HEK293 (cell line): ENCODE measurements at regions not wholly inside any gene's neighbourhood (a gene's known extent, or its start where the extent isn't known, plus 50 kb on each side); places are given as distances from the start of the nearest gene placed in this dataset.

Source experiments
- CTCF ChIA-PET: fragments of 350-600 bp; formaldehyde crosslinking; extraction: SDS; loops from one replicate; lab custom pipeline; 2021; ENCODE audit warnings: antibody characterized with exemption; lab: Yijun Ruan, JAX
- POLR2A ChIA-PET: fragments of 300-600 bp; formaldehyde crosslinking; extraction: SDS; loops from one replicate; lab custom pipeline; 2020; ENCODE audit warnings: antibody characterized with exemption, inconsistent platforms; lab: Yijun Ruan, JAX
- H3K27ac ChIP-seq: fragments of 200-500 bp; sonication (Bioruptor generic); 2 replicates; pipeline ENCODE4 v1.5.1; 2014; ENCODE audit warnings: low read depth, low read length, control low read depth, inconsistent platforms; ENCODE audit errors: extremely low read depth
- H3K36me3 ChIP-seq, 2 experiments: fragments of 200-500 bp in 1 of 2; sonication (Bioruptor generic) in 1 of 2; 1 replicate in 1 of 2; 2 replicates in 1 of 2; pipeline ENCODE4 v1.5.1; 2014 to 2017; ENCODE audit warnings: inconsistent platforms in 2 of 2, low read length in 2 of 2; ENCODE audit not compliant: control insufficient read depth in 2 of 2, insufficient read depth in 1 of 2
- H3K4me1 ChIP-seq: fragments of 200-500 bp; sonication (Bioruptor generic); 2 replicates; pipeline ENCODE4 v1.5.1; 2014; ENCODE audit warnings: mild to moderate bottlenecking, low read length, inconsistent platforms; ENCODE audit not compliant: control insufficient read depth, insufficient read depth
- H3K4me3 ChIP-seq: 2 replicates; pipeline ENCODE4 v1.5.1; 2011; ENCODE audit warnings: low read depth, mild to moderate bottlenecking, control low read depth, low read length, moderate library complexity
- H3K9me3 ChIP-seq: fragments of 200-500 bp; sonication (Bioruptor generic); 2 replicates; pipeline ENCODE4 v1.5.1; 2014; ENCODE audit warnings: low read depth, low read length, inconsistent platforms; ENCODE audit not compliant: control insufficient read depth, insufficient read depth
- KLF10 ChIP-seq: fragments of 450-650 bp; IDR thresholded peaks from 2 replicates; pipeline ENCODE4 v1.5.1; 2018; ENCODE audit warnings: missing biosample characterization, mild to moderate bottlenecking, missing genetic modification characterization
- YY1 ChIP-seq: fragments of 450-650 bp; formaldehyde crosslinking; IDR thresholded peaks from 2 replicates; pipeline ENCODE4 v1.5.1; 2018; ENCODE audit warnings: missing biosample characterization, missing genetic modification characterization
- ZBTB7A ChIP-seq: fragments of 450-650 bp; formaldehyde crosslinking; IDR thresholded peaks from 2 replicates; pipeline ENCODE4 v1.5.1; 2016; ENCODE audit warnings: low read depth, missing biosample characterization, missing genetic modification characterization
- ZBTB8A ChIP-seq: fragments of 450-650 bp; formaldehyde crosslinking; IDR thresholded peaks from 2 replicates; pipeline ENCODE4 v1.5.1; 2016; ENCODE audit warnings: missing biosample characterization, missing genetic modification characterization
- ZFP69B ChIP-seq: fragments of 450-650 bp; formaldehyde crosslinking; IDR thresholded peaks from 2 replicates; pipeline ENCODE4 v1.5.1; 2016; ENCODE audit warnings: missing biosample characterization, missing genetic modification characterization
- ZNF140 ChIP-seq: fragments of 450-650 bp; formaldehyde crosslinking; IDR thresholded peaks from 2 replicates; pipeline ENCODE4 v1.5.1; 2016; ENCODE audit warnings: missing biosample characterization, missing genetic modification characterization
- ZNF146 ChIP-seq: fragments of 450-650 bp; formaldehyde crosslinking; IDR thresholded peaks from 2 replicates; pipeline ENCODE4 v1.5.1; 2016; ENCODE audit warnings: missing biosample characterization, missing genetic modification characterization
- ZNF155 ChIP-seq: fragments of 450-650 bp; formaldehyde crosslinking; IDR thresholded peaks from 2 replicates; pipeline ENCODE4 v1.5.1; 2016; ENCODE audit warnings: missing biosample characterization, missing genetic modification characterization
- ZNF19 ChIP-seq: fragments of 450-650 bp; formaldehyde crosslinking; IDR thresholded peaks from 2 replicates; pipeline ENCODE4; 2016; ENCODE audit warnings: missing biosample characterization, missing genetic modification characterization, low read depth
- ZNF211 ChIP-seq: fragments of 450-650 bp; formaldehyde crosslinking; IDR thresholded peaks from 2 replicates; pipeline ENCODE4 v1.5.1; 2016; ENCODE audit warnings: low read depth, missing biosample characterization, missing genetic modification characterization
- ZNF223 ChIP-seq: fragments of 450-650 bp; formaldehyde crosslinking; IDR thresholded peaks from 2 replicates; pipeline ENCODE4 v1.5.1; 2016; ENCODE audit warnings: missing biosample characterization, missing genetic modification characterization
- ZNF335 ChIP-seq: fragments of 450-650 bp; formaldehyde crosslinking; conservative IDR thresholded peaks from 2 replicates; pipeline ENCODE4 v1.5.1; 2016; ENCODE audit warnings: missing biosample characterization, missing genetic modification characterization
- ZNF341 ChIP-seq: fragments of 450-650 bp; formaldehyde crosslinking; IDR thresholded peaks from 2 replicates; pipeline ENCODE4; 2016; ENCODE audit warnings: low read depth, missing biosample characterization, missing genetic modification characterization
- ZNF37A ChIP-seq: fragments of 450-650 bp; IDR thresholded peaks from 2 replicates; pipeline ENCODE4 v1.5.1; 2018; ENCODE audit warnings: missing biosample characterization, missing genetic modification characterization
- ZNF426 ChIP-seq: fragments of 450-650 bp; formaldehyde crosslinking; IDR thresholded peaks from 2 replicates; pipeline ENCODE4 v1.5.1; 2017; ENCODE audit warnings: missing biosample characterization, missing genetic modification characterization, mild to moderate bottlenecking, inconsistent platforms, moderate library complexity
- ZNF530 ChIP-seq: fragments of 450-650 bp; formaldehyde crosslinking; IDR thresholded peaks from 2 replicates; pipeline ENCODE4 v1.5.1; 2016; ENCODE audit warnings: low read depth, missing biosample characterization, missing genetic modification characterization
- ZNF585B ChIP-seq: fragments of 450-650 bp; formaldehyde crosslinking; IDR thresholded peaks from 2 replicates; pipeline ENCODE4 v1.5.1; 2016; ENCODE audit warnings: missing biosample characterization, missing genetic modification characterization
- ZNF623 ChIP-seq: fragments of 450-650 bp; formaldehyde crosslinking; IDR thresholded peaks from 2 replicates; pipeline ENCODE4 v1.5.1; 2016; ENCODE audit warnings: missing biosample characterization, missing genetic modification characterization
- ZNF629 ChIP-seq: fragments of 450-650 bp; formaldehyde crosslinking; IDR thresholded peaks from 2 replicates; pipeline ENCODE4 v1.5.1; 2017; ENCODE audit warnings: missing biosample characterization, missing genetic modification characterization
- TF ChIP-seq, protein P1 (sequence below): fragments of 450-650 bp; formaldehyde crosslinking; IDR thresholded peaks from 2 replicates; pipeline ENCODE4 v1.5.1; 2016; ENCODE audit warnings: missing biosample characterization, missing genetic modification characterization
- TF ChIP-seq, protein P2 (sequence below): sonication (generic); formaldehyde crosslinking; IDR thresholded peaks from 2 replicates; pipeline ENCODE4 v1.8.1; 2022; ENCODE audit warnings: mild to moderate bottlenecking, moderate library complexity, missing genetic modification reagents
- TF ChIP-seq, protein P3 (sequence below): fragments of 450-650 bp; formaldehyde crosslinking; IDR thresholded peaks from 2 replicates; pipeline ENCODE4 v1.5.1; 2016; ENCODE audit warnings: missing biosample characterization, missing genetic modification characterization
- TF ChIP-seq, protein P4 (sequence below): fragments of 450-650 bp; formaldehyde crosslinking; IDR thresholded peaks from 2 replicates; pipeline ENCODE4 v1.5.1; 2017; ENCODE audit warnings: missing biosample characterization, missing genetic modification characterization
- TF ChIP-seq, protein P5 (sequence below): fragments of 450-650 bp; formaldehyde crosslinking; conservative IDR thresholded peaks from 2 replicates; pipeline ENCODE4 v1.5.1; 2016; ENCODE audit warnings: low read depth, missing biosample characterization, missing genetic modification characterization
- TF ChIP-seq, protein P6 (sequence below): fragments of 450-650 bp; formaldehyde crosslinking; IDR thresholded peaks from 2 replicates; pipeline ENCODE4 v1.5.1; 2017; ENCODE audit warnings: missing biosample characterization, missing genetic modification characterization

DNA sequence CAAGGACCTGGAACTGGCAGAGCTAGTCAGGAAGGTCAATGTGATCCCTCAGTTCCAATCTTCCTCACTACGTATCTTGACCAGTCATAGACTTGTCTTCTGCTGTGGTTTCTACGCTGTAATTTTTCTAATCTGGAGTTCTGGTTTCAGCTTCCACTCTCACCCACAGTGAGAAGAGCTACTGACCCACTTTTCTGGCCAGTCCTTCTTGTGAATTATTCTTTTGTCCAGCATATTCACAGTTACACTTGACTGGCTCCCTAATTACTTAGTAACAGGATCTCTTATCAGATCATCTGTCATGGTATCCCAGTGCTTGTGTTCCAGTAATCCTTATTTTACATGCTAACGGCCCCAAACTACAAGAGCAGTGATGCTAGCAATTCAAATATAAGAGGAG is 72.4 kb upstream of the MME start:
- Histone ChIP-seq H3K36me3 (no peaks in the 10 kb centered on the region), H3K9me3 (no peaks in the 10 kb centered on the region), H3K4me1 (no peaks in the 10 kb centered on the region), H3K27ac (no peak overlapping the region), H3K4me3 (no peak overlapping the region)
- ChIA-PET POLR2A (no interaction called here), CTCF (interaction anchor here (0.6 kb wide), 1 partner anchor 80 kb away, joined by 3 read pairs; no protein-coding TSS in a partner anchor)
- TF ChIP-seq ZNF530 (tag by site-specific recombination), result no peak
- no peak for TF ChIP-seq ZNF19
- TF ChIP-seq, protein P1, sequence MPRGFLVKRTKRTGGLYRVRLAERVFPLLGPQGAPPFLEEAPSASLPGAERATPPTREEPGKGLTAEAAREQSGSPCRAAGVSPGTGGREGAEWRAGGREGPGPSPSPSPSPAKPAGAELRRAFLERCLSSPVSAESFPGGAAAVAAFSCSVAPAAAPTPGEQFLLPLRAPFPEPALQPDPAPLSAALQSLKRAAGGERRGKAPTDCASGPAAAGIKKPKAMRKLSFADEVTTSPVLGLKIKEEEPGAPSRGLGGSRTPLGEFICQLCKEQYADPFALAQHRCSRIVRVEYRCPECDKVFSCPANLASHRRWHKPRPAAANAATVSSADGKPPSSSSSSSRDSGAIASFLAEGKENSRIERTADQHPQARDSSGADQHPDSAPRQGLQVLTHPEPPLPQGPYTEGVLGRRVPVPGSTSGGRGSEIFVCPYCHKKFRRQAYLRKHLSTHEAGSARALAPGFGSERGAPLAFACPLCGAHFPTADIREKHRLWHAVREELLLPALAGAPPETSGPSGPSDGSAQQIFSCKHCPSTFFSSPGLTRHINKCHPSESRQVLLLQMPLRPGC (tag by site-specific recombination), result no peak
- no peak for TF ChIP-seq ZNF37A
- no peak for TF ChIP-seq ZNF223
- TF ChIP-seq ZNF585B (tag by site-specific recombination), result no peak
- no peak for TF ChIP-seq ZNF146 (tag by site-specific recombination)
- no peak for TF ChIP-seq ZNF140 (tag by site-specific recombination)
- no peak for TF ChIP-seq ZFP69B (tag by site-specific recombination)
- TF ChIP-seq, protein P2, sequence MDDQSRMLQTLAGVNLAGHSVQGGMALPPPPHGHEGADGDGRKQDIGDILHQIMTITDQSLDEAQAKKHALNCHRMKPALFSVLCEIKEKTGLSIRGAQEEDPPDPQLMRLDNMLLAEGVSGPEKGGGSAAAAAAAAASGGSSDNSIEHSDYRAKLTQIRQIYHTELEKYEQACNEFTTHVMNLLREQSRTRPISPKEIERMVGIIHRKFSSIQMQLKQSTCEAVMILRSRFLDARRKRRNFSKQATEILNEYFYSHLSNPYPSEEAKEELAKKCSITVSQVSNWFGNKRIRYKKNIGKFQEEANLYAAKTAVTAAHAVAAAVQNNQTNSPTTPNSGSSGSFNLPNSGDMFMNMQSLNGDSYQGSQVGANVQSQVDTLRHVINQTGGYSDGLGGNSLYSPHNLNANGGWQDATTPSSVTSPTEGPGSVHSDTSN (CRISPR knock-in tag), result no peak
- TF ChIP-seq ZNF211 (tag by site-specific recombination), result no peak
- TF ChIP-seq ZBTB7A (tag by site-specific recombination), result no peak
- TF ChIP-seq, protein P3, sequence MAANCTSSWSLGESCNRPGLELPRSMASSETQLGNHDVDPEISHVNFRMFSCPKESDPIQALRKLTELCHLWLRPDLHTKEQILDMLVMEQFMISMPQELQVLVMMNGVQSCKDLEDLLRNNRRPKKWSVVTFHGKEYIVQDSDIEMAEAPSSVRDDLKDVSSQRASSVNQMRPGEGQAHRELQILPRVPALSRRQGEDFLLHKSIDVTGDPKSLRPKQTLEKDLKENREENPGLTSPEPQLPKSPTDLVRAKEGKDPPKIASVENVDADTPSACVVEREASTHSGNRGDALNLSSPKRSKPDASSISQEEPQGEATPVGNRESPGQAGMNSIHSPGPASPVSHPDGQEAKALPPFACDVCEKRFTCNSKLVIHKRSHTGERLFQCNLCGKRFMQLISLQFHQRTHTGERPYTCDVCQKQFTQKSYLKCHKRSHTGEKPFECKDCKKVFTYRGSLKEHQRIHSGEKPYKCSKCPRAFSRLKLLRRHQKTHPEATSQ (tag by site-specific recombination), result no peak
- TF ChIP-seq, protein P4, sequence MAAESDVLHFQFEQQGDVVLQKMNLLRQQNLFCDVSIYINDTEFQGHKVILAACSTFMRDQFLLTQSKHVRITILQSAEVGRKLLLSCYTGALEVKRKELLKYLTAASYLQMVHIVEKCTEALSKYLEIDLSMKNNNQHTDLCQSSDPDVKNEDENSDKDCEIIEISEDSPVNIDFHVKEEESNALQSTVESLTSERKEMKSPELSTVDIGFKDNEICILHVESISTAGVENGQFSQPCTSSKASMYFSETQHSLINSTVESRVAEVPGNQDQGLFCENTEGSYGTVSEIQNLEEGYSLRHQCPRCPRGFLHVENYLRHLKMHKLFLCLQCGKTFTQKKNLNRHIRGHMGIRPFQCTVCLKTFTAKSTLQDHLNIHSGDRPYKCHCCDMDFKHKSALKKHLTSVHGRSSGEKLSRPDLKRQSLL, result no peak
- TF ChIP-seq ZBTB8A, result no peak
- no peak for TF ChIP-seq ZNF155 (tag by site-specific recombination)
- no peak for TF ChIP-seq ZNF341

DNA sequence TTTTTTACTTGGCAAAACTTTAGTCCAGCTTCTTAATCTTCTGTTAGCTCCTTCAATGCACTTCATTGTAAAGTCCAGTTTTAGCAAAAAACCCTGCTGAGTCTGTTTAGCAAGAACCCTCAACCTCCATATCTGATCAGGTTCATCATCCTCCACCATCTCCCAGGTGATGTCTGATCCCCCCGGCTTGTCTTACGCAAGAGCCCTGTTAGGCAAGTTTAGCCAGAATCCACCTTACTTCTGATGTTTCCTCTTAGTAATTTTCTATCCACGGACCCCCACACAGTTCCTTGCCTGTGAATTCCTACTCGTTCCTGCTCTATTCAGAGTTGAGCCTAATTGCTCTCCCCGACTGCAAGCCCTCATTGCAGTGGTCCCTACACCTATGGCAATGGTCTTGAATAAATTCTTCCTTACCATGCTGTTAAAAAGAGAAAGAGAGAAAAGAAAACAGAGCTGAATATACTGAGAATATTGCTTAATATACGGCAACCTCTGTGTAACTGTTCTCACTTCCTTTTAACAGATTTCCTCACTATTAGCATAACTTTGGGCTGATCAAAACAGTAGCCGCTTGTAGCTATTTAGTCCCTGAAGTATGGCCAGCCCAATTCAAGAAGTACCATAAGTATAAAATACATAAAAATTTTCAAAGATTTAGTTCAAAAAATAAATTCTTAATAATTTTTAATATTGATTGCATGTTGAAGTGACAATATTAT is 78.7 kb upstream of the MME start:
- H3K4me1 ChIP-seq, result no peaks in the 10 kb centered on the region
- no peaks in the 10 kb centered on the region for H3K36me3 ChIP-seq
- TF ChIP-seq ZNF623 (tag by site-specific recombination) (no peak), YY1 (tag by site-specific recombination) (no peak), KLF10 (tag by site-specific recombination) (no peak), ZNF37A (no peak), ZNF629 (tag by site-specific recombination) (no peak), ZNF335 (tag by site-specific recombination) (no peak), ZNF426 (tag by site-specific recombination) (no peak)
- TF ChIP-seq, protein P5, sequence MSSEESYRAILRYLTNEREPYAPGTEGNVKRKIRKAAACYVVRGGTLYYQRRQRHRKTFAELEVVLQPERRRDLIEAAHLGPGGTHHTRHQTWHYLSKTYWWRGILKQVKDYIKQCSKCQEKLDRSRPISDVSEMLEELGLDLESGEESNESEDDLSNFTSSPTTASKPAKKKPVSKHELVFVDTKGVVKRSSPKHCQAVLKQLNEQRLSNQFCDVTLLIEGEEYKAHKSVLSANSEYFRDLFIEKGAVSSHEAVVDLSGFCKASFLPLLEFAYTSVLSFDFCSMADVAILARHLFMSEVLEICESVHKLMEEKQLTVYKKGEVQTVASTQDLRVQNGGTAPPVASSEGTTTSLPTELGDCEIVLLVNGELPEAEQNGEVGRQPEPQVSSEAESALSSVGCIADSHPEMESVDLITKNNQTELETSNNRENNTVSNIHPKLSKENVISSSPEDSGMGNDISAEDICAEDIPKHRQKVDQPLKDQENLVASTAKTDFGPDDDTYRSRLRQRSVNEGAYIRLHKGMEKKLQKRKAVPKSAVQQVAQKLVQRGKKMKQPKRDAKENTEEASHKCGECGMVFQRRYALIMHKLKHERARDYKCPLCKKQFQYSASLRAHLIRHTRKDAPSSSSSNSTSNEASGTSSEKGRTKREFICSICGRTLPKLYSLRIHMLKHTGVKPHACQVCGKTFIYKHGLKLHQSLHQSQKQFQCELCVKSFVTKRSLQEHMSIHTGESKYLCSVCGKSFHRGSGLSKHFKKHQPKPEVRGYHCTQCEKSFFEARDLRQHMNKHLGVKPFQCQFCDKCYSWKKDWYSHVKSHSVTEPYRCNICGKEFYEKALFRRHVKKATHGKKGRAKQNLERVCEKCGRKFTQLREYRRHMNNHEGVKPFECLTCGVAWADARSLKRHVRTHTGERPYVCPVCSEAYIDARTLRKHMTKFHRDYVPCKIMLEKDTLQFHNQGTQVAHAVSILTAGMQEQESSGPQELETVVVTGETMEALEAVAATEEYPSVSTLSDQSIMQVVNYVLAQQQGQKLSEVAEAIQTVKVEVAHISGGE (tag by site-specific recombination), result no peak
- TF ChIP-seq, protein P6, sequence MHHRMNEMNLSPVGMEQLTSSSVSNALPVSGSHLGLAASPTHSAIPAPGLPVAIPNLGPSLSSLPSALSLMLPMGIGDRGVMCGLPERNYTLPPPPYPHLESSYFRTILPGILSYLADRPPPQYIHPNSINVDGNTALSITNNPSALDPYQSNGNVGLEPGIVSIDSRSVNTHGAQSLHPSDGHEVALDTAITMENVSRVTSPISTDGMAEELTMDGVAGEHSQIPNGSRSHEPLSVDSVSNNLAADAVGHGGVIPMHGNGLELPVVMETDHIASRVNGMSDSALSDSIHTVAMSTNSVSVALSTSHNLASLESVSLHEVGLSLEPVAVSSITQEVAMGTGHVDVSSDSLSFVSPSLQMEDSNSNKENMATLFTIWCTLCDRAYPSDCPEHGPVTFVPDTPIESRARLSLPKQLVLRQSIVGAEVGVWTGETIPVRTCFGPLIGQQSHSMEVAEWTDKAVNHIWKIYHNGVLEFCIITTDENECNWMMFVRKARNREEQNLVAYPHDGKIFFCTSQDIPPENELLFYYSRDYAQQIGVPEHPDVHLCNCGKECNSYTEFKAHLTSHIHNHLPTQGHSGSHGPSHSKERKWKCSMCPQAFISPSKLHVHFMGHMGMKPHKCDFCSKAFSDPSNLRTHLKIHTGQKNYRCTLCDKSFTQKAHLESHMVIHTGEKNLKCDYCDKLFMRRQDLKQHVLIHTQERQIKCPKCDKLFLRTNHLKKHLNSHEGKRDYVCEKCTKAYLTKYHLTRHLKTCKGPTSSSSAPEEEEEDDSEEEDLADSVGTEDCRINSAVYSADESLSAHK (tag by site-specific recombination), result no peak
- TF ChIP-seq, all 188 proteins: peak for 0
- ChIA-PET POLR2A (no interaction called here), CTCF (no interaction called here)
- H3K27ac ChIP-seq, result no peak overlapping the region
- no peak overlapping the region for H3K4me3 ChIP-seq
- H3K9me3 ChIP-seq, result no peaks in the 10 kb centered on the region
